Dedifferentiated amniotic fluid mesenchymal stem cell (primary cell): ENCODE measurements at regions not wholly inside any gene's neighbourhood (a gene's known extent, or its start where the extent isn't known, plus 50 kb on each side); places are given as distances from the start of the nearest gene placed in this dataset.
"Not testable (repeated sequence)": the region's sequence is repeated elsewhere in the genome, so short reads cannot be mapped to it uniquely, and the experiment has no call there.

Experiments used
- DNase-seq: peaks from one replicate; pipeline ENCODE4 v3.0.0-alpha.2; 2016; ENCODE audit errors: extremely low spot score

DNA sequence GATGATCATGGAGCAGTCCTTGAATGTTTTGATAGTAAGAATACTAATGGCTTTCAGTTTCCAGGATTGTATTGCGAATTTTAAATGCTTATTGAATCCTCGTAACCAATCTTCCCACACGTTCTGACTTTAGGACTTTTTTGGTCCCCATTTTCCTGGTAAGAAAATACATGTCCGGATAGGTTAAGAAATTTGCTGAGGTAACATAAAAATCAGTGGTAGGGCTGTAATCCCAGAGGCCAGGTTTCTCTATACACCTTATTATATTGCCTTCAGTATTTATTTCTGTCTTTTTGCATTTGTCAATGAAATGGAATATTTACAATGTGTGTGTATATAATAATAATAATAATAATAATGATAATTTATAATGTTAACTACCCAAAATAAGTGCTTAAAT lies 603.2 kb downstream of the TMEM182 start:
- DNase-seq = no peak

DNA sequence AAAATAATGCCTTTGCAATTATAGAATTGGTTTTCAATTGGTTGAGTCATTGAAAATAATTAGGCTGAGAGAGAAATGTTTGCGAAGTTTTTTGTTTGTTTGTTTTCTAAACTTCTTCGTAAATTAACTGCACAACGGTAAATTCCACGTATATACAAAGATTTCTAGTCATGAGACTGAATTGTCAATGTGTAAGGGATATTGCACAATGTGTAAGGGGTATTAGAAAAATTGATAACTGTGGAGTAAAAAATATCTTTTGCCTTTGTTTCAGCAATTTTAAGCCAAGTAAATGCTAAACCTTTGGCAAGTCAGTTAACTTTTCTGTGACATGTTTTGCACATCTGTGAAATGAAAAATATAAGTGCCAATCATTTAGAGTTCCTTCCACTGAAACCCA lies 606.0 kb downstream of the TMEM182 start:
- no peak for DNase-seq

DNA sequence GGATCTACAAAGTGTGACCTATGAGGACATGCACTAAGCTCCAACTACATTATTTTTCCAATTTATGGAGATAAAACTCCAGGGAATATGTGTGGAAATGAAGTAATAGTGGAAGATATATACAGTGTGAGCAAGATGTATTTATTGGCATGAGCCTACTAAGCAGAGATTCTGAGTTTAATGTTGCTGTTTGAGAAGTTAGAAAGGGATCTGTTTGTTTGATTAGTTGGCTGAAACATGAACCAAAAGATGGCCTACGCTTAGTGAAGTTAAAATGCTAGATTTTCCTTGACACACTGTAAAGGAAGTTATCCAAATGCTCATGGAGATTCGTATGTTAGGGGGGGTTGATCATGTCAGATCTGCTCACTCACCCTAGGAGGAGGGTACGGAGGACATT lies 621.7 kb downstream of the TMEM182 start:
- no peak for DNase-seq

- DNase-seq = no peak
Measured at GRCh38 chr2:103386872-103387271, 625.0 kb downstream of the TMEM182 start.

DNA sequence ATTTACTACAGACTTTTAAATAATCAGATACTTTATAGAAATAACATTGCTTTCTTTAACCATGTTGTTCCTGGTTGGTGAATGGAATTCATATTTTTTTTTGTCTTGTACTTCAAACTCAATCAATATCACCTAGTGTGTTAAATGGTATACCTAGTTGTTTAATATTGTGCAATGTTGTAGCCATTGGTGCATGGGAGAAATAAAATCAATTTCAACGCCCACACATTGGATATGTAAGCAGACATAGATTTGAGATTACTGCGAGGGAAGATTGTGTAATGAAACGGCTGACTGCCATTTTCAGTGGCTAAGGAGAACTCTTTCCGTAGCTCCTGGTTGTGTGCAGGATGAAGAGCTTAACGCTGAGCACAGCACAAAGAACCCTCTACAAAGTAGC lies 626.1 kb downstream of the TMEM182 start:
- no peak for DNase-seq

DNA sequence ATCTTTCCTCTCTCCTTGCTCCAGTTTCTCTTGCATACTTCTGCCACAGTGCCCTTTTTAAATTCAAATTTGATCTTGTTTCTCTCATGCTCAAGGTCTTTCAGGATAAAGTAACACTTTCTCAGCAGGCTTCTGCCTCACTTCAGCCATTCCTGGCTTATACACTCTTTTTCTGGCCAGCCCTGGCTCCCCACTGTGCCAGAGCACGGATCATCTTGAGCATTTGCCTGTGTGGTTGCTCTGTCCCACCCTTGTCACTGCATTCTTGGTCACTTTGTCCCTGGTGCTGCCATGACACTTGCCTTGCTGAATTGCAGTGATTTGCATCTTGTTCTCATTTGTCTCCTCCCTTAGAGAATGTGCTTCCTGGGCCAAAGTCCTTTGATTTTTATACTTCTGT lies 634.3 kb downstream of the TMEM182 start:
- DNase-seq = no peak

- DNase-seq = no peak
Measured at GRCh38 chr2:103401621-103402020, 639.8 kb downstream of the TMEM182 start.

GRCh38 chr2:103402336-103402735 lies 640.5 kb downstream of the TMEM182 start:
- DNase-seq = no peak

DNA sequence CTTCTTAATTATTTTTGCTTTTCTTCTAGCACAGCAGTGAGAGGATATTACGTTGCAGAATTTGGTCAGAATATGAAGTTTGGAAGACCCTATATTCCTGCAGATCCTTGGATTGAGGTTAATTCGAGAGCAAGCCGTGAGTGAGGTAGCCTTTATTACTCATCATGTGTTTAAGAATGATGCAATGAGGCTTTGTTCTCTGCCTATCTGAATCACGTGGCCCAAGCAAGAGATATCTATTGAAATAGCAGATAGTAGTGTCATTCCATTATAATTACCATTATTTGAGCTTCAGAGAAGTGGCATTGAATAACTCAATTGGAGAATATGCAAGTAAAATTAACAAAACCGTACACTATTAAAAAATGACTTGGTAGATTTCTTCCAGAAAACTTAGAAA lies 641.1 kb downstream of the TMEM182 start:
- no peak for DNase-seq

DNA sequence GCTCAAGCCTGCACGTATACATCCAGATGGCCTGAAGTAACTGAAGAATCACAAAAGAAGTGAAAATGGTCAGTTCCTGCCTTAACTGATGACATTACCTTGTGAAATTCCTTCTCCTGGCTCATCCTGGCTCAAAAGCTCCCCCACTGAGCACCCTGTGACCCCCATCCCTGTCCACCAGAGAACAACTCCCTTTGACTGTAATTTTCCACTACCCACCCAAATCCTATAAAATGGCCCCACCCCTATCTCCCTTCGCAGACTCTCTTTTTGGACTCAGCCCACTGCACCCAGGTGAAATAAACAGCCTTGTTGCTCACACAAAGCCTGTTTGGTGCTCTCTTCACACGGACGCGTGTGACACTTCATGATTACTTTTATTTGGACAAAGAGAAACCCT lies 641.6 kb downstream of the TMEM182 start:
- not testable (repeated sequence) for DNase-seq

- no peak for DNase-seq
Measured at GRCh38 chr2:103410221-103410620, 648.4 kb downstream of the TMEM182 start.

GRCh38 chr2:103419506-103419905 lies 657.7 kb downstream of the TMEM182 start:
- DNase-seq = no peak

GRCh38 chr2:103423100-103423499 lies 661.3 kb downstream of the TMEM182 start:
- DNase-seq = no peak

DNA sequence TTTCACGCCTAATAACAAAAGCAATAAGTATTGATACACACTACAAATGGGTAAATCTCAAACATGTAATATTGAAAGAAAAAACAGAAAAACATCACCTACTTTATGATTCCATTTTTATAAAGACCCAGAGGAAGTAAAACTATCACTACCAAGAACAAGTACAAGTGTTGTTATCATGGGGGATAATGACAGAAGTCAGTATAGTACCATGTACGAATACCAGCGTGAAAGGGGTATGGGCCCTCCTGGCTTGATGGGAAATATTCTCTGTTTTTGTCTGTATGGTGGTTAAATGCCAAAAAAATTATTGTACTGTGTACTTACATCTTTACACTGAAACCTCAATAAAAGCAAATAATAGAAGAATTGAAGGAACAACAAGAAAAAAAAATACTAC lies 665.7 kb downstream of the TMEM182 start:
- no peak for DNase-seq

- no peak for DNase-seq
Measured at GRCh38 chr2:103430191-103430590, 668.4 kb downstream of the TMEM182 start.

DNA sequence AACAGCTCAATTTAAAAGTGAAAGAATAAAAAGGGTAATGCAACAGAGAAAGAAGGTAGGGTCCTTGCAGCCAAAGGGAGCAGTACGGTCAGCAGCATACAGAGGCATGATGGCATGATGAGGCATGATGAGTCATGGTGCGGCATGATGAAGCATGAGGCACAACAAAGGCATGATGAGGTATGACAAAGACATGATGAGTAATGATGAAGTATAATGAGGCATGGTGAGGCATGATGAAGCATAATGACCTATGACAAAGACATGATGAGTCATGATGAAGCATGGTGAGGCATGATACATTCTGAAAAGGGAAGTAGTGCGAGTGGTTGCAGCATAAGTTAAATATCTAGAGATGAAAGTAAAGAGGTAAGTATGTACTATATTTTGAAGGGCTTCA lies 673.2 kb downstream of the TMEM182 start:
- DNase-seq = no peak

DNA sequence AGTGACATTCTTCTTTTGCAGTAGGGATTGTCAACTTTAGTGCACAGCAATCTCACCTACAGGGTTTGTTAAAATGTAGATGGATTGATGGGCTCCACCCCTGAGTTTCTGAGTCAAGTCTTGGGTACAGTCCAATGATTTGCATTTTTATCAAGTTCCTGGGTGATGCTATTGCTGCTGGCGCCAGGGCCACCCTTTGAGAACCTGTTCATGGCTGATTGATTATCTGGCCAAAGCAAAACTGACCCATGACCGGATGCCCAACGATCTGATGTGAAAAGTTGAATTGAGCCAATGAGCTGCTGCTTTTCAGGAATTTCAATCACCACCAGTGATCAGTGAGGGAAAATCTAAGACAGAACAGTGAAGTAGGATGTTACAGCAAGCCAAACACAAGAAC lies 675.3 kb downstream of the TMEM182 start:
- no peak for DNase-seq

GRCh38 chr2:103445347-103445746 lies 683.5 kb downstream of the TMEM182 start:
- DNase-seq = no peak

GRCh38 chr2:103448495-103448894 lies 686.7 kb downstream of the TMEM182 start:
- DNase-seq = no peak

GRCh38 chr2:103451283-103451682 lies 689.5 kb downstream of the TMEM182 start:
- no peak for DNase-seq

- no peak for DNase-seq
Measured at GRCh38 chr2:103459283-103459682, 697.5 kb downstream of the TMEM182 start.

- DNase-seq = no peak
Measured at GRCh38 chr2:103462101-103462500, 700.3 kb downstream of the TMEM182 start.

- no peak for DNase-seq
Measured at GRCh38 chr2:103462712-103463111, 700.9 kb downstream of the TMEM182 start.

DNA sequence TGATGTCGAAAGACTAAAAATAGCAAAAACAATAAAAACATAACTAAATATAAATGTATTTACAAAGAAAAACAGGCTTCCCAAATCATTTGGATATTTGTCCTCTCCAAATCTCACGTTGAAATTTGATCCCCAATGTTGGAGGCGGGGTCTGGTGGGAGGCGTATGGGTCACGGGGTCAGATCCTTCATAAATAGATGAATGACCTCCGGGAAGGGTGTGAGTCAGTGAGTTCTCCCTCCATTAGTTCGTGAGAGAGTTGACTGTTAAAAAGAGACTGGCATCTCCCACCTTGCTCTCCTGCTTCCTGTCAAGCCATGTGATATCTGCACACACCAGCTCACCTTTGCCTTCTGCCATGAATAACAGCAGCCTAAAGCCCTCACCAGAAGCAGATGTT lies 703.0 kb downstream of the TMEM182 start:
- no peak for DNase-seq

DNA sequence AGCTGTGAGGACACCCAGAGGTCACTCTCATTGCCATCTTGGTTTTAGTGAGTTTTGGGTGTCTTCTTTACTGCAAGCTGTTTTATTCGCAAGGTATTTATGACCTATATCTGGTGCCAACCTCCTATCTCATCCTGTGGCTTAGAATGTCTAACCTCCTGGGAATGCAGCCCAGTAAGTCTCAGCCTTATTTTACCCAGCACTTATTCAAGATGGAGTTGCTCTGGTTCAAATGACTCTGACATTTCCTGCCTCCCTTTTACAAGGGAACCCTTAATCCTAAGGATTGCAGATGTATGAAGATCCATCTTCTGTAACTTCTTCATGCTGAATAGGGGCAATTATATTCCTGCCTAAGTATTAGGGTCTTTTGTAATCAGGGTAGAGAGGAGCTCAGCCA lies 708.0 kb downstream of the TMEM182 start:
- DNase-seq = no peak
